ENCODE measurements at regions not wholly inside any gene's neighbourhood (a gene's known extent, or its start where the extent isn't known, plus 50 kb on each side); places are given as distances from the start of the nearest gene placed in this dataset.
"Not testable (repeated sequence)": the region's sequence is repeated elsewhere in the genome, so short reads cannot be mapped to it uniquely, and the experiment has no call there.

- intact Hi-C loops (cut with DNase I; ENCODE audit: low total_unique reads), result no loop called here
- TF ChIP-seq POLR2A (IDR thresholded peaks at IDR 0.05) (no peak), CTCF (IDR thresholded peaks at IDR 0.05) (no peak)
- no peak overlapping the region for H3K4me3 ChIP-seq (ENCODE audit: low read depth, poor library complexity, severe bottlenecking)
- DNase-seq (ENCODE audit: low spot score in 2 of 2), result no peak
- WGBS, 2 donors, result 63 to 65% methylated on average over 1 of the region's 1 CpG
These were observed 132.5 kb upstream of the PRSS3 start for GRCh38 chr9:33662871-33663270.

GRCh38 chr9:33676194-33676745 is 119.1 kb upstream of the PRSS3 start:
- 38 to 39% methylated on average over 8 of the region's 8 CpGs for WGBS, 2 donors
- intact Hi-C loops (cut with DNase I; ENCODE audit: low total_unique reads); H3K4me3 ChIP-seq (ENCODE audit: low read depth, poor library complexity, severe bottlenecking); DNase-seq (ENCODE audit: low spot score in 2 of 2): not testable (repeated sequence)

- 1 to 2% methylated on average over 60 to 69 of the region's 78 CpGs for WGBS, 2 donors
- intact Hi-C loops (cut with DNase I; ENCODE audit: low total_unique reads), result no loop called here
- TF ChIP-seq CTCF (IDR thresholded peaks at IDR 0.05), result no peak
- TF ChIP-seq POLR2A (IDR thresholded peaks at IDR 0.05), result no peak
- no peak for DNase-seq (ENCODE audit: low spot score in 2 of 2)
- no peak overlapping the region for H3K4me3 ChIP-seq (ENCODE audit: low read depth, poor library complexity, severe bottlenecking)
These were observed 118.4 kb upstream of the PRSS3 start for GRCh38 chr9:33676746-33677505.

- 48 to 59% methylated on average over 3 of the region's 3 CpGs for WGBS, 2 donors
- intact Hi-C loops (cut with DNase I; ENCODE audit: low total_unique reads), result no loop called here
- H3K4me3 ChIP-seq (ENCODE audit: low read depth, poor library complexity, severe bottlenecking), result no peak overlapping the region
- DNase-seq (ENCODE audit: low spot score in 2 of 2), result no peak
- TF ChIP-seq POLR2A (IDR thresholded peaks at IDR 0.05) (no peak), CTCF (IDR thresholded peaks at IDR 0.05) (no peak)
These were observed 117.9 kb upstream of the PRSS3 start for GRCh38 chr9:33677506-33677809.

GRCh38 chr9:33677961-33678360 is 117.4 kb upstream of the PRSS3 start:
- no peak overlapping the region for H3K4me3 ChIP-seq (ENCODE audit: low read depth, poor library complexity, severe bottlenecking)
- intact Hi-C loops (cut with DNase I; ENCODE audit: low total_unique reads), result no loop called here
- 87 to 91% methylated on average over 3 of the region's 3 CpGs for WGBS, 2 donors
- no peak for DNase-seq (ENCODE audit: low spot score in 2 of 2)
- TF ChIP-seq CTCF (IDR thresholded peaks at IDR 0.05) (no peak), POLR2A (IDR thresholded peaks at IDR 0.05) (no peak)

GRCh38 chr9:33682551-33682950 is 112.8 kb upstream of the PRSS3 start:
- no peak for TF ChIP-seq CTCF (IDR thresholded peaks at IDR 0.05)
- no peak for TF ChIP-seq POLR2A (IDR thresholded peaks at IDR 0.05)

More at GRCh38 chr9:33682551-33682950, 112.8 kb upstream of the PRSS3 start:
- intact Hi-C loops (cut with DNase I; ENCODE audit: low total_unique reads), result no loop called here
- DNase-seq (ENCODE audit: low spot score in 2 of 2), result no peak
- WGBS, 2 donors, result 88% methylated on average over 3 of the region's 3 CpGs
- H3K4me3 ChIP-seq (ENCODE audit: low read depth, poor library complexity, severe bottlenecking), result no peak overlapping the region
